ENCODE measurements at regions not wholly inside any gene's neighbourhood (a gene's known extent, or its start where the extent isn't known, plus 50 kb on each side); places are given as distances from the start of the nearest gene placed in this dataset.

- Histone ChIP-seq H3K4me3 (no peak overlapping the region), H3K4me1 (no peaks in the 10 kb centered on the region), H3K9me3 (no peaks in the 10 kb centered on the region), H3K27me3 (no peaks in the 10 kb centered on the region), H3K36me3 (no peaks in the 10 kb centered on the region), H3K27ac (no peak overlapping the region)
- no peak for ATAC-seq
- DNase-seq, result no peak
- in situ Hi-C loops (cut with MboI; ENCODE audit: low sequenced_read_pairs in 4 of 4) (no loop called here), intact Hi-C loops (cut with DNase I; ENCODE audit: low total_unique reads) (no loop called here)
- TF ChIP-seq CTCF (IDR thresholded peaks at IDR 0.05 in 4 of 5, conservative IDR thresholded peaks at IDR 0.05 in 1 of 5) (no peak), POLR2A (IDR thresholded peaks at IDR 0.05) (no peak)
These were observed 219.6 kb downstream of the ANKRD60 start for GRCh38 chr20:58008866-58009265.

DNA sequence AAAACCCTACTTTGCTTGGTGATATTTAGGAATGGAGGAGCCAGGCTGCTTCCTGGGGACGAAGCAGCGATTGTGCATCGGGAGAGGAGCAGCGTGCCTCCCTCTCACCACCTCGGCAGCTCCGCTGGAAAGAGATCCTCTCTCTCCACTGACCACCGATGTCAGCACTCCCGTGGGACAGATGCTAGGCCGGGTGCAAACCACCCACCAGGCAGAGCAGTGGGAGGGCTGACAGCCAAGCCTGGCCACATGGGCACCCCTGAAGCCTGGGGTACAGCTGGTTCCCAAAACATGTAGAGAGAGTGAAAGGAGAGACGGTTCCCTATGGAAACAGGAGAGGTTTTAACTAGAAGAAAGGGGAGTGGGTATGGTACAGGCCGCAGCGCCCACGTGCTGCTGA lies 220.0 kb downstream of the ANKRD60 start:
- DNase-seq, result no peak
- Histone ChIP-seq H3K9me3 (no peaks in the 10 kb centered on the region), H3K27me3 (no peaks in the 10 kb centered on the region), H3K4me1 (no peaks in the 10 kb centered on the region), H3K36me3 (no peaks in the 10 kb centered on the region), H3K27ac (no peak overlapping the region), H3K4me3 (no peak overlapping the region)
- in situ Hi-C loops (cut with MboI; ENCODE audit: low sequenced_read_pairs in 4 of 4) (no loop called here), intact Hi-C loops (cut with DNase I; ENCODE audit: low total_unique reads) (no loop called here)
- ATAC-seq, result no peak
- no peak for TF ChIP-seq POLR2A (IDR thresholded peaks at IDR 0.05)

GRCh38 chr20:58007947-58008346 lies 220.5 kb downstream of the ANKRD60 start:
- TF ChIP-seq POLR2A (IDR thresholded peaks at IDR 0.05), result no peak
- TF ChIP-seq CTCF (IDR thresholded peaks at IDR 0.05 in 4 of 5, conservative IDR thresholded peaks at IDR 0.05 in 1 of 5), result no peak
- intact Hi-C loops (cut with DNase I; ENCODE audit: low total_unique reads), result no loop called here
- ATAC-seq, result no peak
- Histone ChIP-seq H3K9me3 (no peaks in the 10 kb centered on the region), H3K4me3 (no peak overlapping the region), H3K36me3 (no peaks in the 10 kb centered on the region), H3K27ac (no peak overlapping the region), H3K4me1 (no peaks in the 10 kb centered on the region), H3K27me3 (no peaks in the 10 kb centered on the region)
- DNase-seq, result no peak
- in situ Hi-C loops (cut with MboI; ENCODE audit: low sequenced_read_pairs in 4 of 4), result no loop called here

DNA sequence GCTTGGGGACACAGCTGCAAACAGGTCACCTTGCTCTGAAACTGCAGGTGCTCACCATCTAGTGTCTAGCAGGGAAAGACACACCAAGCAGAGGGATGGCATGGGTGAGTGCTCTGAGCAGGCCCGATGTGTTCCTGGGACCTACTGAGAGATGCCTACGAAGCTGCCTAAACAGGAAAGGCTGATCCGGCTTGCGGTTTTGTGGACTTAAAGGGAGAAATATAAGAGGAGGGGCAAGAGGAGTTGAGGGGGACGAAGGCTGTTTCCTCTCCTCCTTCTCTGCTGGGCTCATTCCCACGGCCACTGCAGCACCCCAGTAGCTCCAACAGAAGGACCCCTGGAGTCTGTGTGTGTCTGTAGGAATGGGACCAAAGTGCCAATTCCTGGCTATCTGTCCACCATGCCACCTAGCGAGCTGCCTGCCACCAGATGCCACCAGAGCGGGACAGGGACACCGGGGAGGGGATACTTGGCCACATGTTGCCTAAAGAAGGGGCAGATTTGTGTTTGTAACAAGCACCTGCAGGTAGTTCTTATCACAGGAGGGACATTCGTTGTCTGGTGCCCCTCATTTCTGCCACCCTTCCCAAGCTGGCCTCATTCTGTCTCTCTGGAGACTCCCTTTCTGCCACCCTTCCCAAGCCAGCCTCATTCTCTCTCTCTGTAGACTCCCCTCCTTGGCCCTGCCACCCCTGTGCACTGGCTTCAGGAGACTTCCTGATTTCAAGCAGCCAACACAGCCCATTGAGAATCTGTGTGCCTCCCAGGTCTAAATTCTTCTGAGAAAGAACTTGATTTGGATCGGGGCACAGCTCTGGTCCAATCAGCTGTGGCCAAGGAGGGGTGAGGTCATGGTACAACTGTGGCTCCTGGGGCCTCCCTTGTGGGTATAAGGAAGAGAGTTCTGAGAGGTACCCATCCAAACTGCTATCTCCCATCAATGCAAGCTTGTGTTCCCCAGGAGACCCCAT lies 221.8 kb downstream of the ANKRD60 start:
- in situ Hi-C loops (cut with MboI; ENCODE audit: low sequenced_read_pairs in 4 of 4), result no loop called here
- Histone ChIP-seq H3K4me1 (peaks cover 0 to 1% of the 10 kb centered on the region in 2 donors), H3K27me3 (no peaks in the 10 kb centered on the region), H3K9me3 (no peaks in the 10 kb centered on the region), H3K4me3 (no peak overlapping the region), H3K36me3 (no peaks in the 10 kb centered on the region), H3K27ac (no peak overlapping the region)
- DNase-seq, result no peak
- TF ChIP-seq CTCF (IDR thresholded peaks at IDR 0.05 in 4 of 5, conservative IDR thresholded peaks at IDR 0.05 in 1 of 5), result no peak
- TF ChIP-seq POLR2A (IDR thresholded peaks at IDR 0.05), result no peak
- ATAC-seq, result no peak
- intact Hi-C loops (cut with DNase I; ENCODE audit: low total_unique reads), result no loop called here

DNA sequence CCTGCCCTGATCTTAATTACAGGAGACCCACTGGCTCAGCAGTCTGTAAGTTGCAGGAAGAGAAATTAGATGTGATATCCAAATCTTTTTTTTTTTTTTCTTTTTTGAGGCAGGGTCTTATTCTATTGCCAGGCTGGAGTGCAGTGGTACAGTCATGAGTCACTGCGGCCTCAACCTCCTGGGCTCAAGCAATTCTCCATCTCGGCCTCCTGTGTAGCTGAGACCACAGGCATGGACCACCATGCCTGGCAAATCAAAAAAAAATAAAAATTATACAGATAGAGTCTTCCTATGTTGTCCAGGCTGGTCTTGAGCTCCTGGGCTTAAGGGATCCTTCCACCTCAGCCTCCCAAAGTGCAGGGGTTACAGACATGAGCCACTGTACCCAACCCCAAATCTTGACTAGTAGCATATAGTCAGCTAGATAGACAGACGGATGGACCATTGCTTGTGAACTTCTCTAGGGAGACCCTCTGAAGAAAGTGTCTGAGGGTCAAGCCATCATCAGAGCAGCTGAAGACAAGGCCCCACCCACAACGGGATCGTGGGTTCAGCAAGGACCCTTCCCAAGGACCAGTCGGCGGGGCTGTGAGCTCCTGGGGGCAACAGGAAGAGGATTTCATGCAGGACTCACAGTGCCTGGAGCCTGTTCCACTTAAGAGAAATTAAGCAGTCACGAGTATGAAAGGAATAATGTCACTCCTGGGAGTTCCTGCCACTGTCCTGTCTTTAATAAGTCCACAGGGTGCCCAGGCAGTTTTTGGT lies 222.7 kb downstream of the ANKRD60 start:
- Histone ChIP-seq H3K27ac (no peak overlapping the region), H3K27me3 (no peaks in the 10 kb centered on the region), H3K36me3 (no peaks in the 10 kb centered on the region), H3K4me1 (peaks cover 2 to 10% of the 10 kb centered on the region in 2 donors), H3K4me3 (no peak overlapping the region), H3K9me3 (no peaks in the 10 kb centered on the region)
- intact Hi-C loops (cut with DNase I; ENCODE audit: low total_unique reads), result no loop called here
- ATAC-seq (no peak), DNase-seq (no peak)
- no peak for TF ChIP-seq CTCF (IDR thresholded peaks at IDR 0.05 in 4 of 5, conservative IDR thresholded peaks at IDR 0.05 in 1 of 5)
- TF ChIP-seq POLR2A (IDR thresholded peaks at IDR 0.05), result no peak
- in situ Hi-C loops (cut with MboI; ENCODE audit: low sequenced_read_pairs in 4 of 4), result no loop called here
